WTC11 (cell line): ENCODE measurements at regions not wholly inside any gene's neighbourhood (a gene's known extent, or its start where the extent isn't known, plus 50 kb on each side); places are given as distances from the start of the nearest gene placed in this dataset.

Experiments
- ATAC-seq: fragments of 200-7000 bp; cut with Tn5 transposase; 2 replicates; pipeline ENCODE4 v1.10.0; 2021; ENCODE audit warnings: mild to moderate bottlenecking, moderate library complexity
- CTCF ChIA-PET: fragments of 300-600 bp; sonication (Branson Sonifier 250); formaldehyde crosslinking; loops from one replicate; lab custom pipeline; 2021; ENCODE audit warnings: antibody characterized with exemption; lab: Charles Lee
- POLR2A ChIA-PET: fragments of 350-600 bp; sonication (Branson Sonifier 250); formaldehyde crosslinking; loops from one replicate; lab custom pipeline; 2021; ENCODE audit warnings: antibody characterized with exemption; lab: Charles Lee
- DNase-seq: peaks from one replicate; pipeline ENCODE4 v3.0.0; 2021; ENCODE audit warnings: low spot score
- H3K27ac Mint-ChIP-seq: 2 replicates; pipeline ENCODE4 v1.8.0; 2021; ENCODE audit warnings: mixed read lengths
- H3K27me3 Mint-ChIP-seq: 2 replicates; pipeline ENCODE4 v1.8.0; 2021; ENCODE audit warnings: low read depth, mild to moderate bottlenecking, moderate library complexity, mixed read lengths
- H3K36me3 Mint-ChIP-seq: 2 replicates; pipeline ENCODE4 v1.8.0; 2021; ENCODE audit warnings: mixed read lengths
- H3K4me1 Mint-ChIP-seq: 2 replicates; pipeline ENCODE4 v1.8.0; 2022; ENCODE audit warnings: mixed read lengths
- H3K4me3 Mint-ChIP-seq: 2 replicates; pipeline ENCODE4 v1.8.0; 2021; ENCODE audit warnings: mild to moderate bottlenecking, moderate library complexity, mixed read lengths
- H3K9me3 Mint-ChIP-seq: 2 replicates; pipeline ENCODE4 v1.8.0; 2021; ENCODE audit warnings: mixed read lengths
- ARID4B ChIP-seq: sonication (generic); formaldehyde crosslinking; IDR thresholded peaks from 2 replicates; pipeline ENCODE4 v1.8.0; 2023; ENCODE audit warnings: missing genetic modification reagents, mild to moderate bottlenecking, borderline replicate concordance
- ELF4 ChIP-seq: sonication (generic); formaldehyde crosslinking; IDR thresholded peaks from 2 replicates; pipeline ENCODE4 v1.8.1; 2022; ENCODE audit warnings: low read depth, mild to moderate bottlenecking, moderate library complexity, missing genetic modification reagents
- HMGA2 ChIP-seq: fragments of 250-450 bp; sonication (Bioruptor Pico); IDR thresholded peaks from 2 replicates; pipeline ENCODE4 v1.4.0; 2021; ENCODE audit warnings: mild to moderate bottlenecking, moderate library complexity
- HMGXB4 ChIP-seq: sonication (generic); formaldehyde crosslinking; IDR thresholded peaks from 2 replicates; pipeline ENCODE4 v1.8.1; 2023; ENCODE audit warnings: mild to moderate bottlenecking, moderate library complexity, missing genetic modification reagents
- OVOL2 ChIP-seq: fragments of 250-450 bp; sonication (Bioruptor Pico); IDR thresholded peaks from 2 replicates; pipeline ENCODE4 v1.9.0; 2021; ENCODE audit warnings: mild to moderate bottlenecking, borderline replicate concordance
- SMAD4 ChIP-seq: sonication (generic); formaldehyde crosslinking; IDR thresholded peaks from 2 replicates; pipeline ENCODE4 v1.8.0; 2022; ENCODE audit warnings: mild to moderate bottlenecking, missing genetic modification reagents
- SP1 ChIP-seq: sonication (generic); formaldehyde crosslinking; conservative IDR thresholded peaks from 2 replicates; pipeline ENCODE4 v1.8.1; 2022; ENCODE audit warnings: missing genetic modification reagents
- STAT6 ChIP-seq: sonication (generic); formaldehyde crosslinking; conservative IDR thresholded peaks from 2 replicates; pipeline ENCODE4 v1.8.1; 2023; ENCODE audit warnings: mild to moderate bottlenecking, low read depth, missing genetic modification reagents, moderate library complexity
- TEAD1 ChIP-seq: sonication (generic); formaldehyde crosslinking; IDR thresholded peaks from 2 replicates; pipeline ENCODE4 v1.8.0; 2022; ENCODE audit warnings: mild to moderate bottlenecking, missing genetic modification reagents
- ZNF423 ChIP-seq: fragments of 250-450 bp; sonication (Bioruptor Pico); IDR thresholded peaks from 2 replicates; pipeline ENCODE4 v2.1.2; 2022; ENCODE audit warnings: mild to moderate bottlenecking, moderate library complexity
- ZNF532 ChIP-seq: fragments of 250-450 bp; sonication (Bioruptor Pico); IDR thresholded peaks from 2 replicates; pipeline ENCODE4 v1.9.0; 2021; ENCODE audit warnings: mild to moderate bottlenecking, borderline replicate concordance
- TF ChIP-seq, protein P1 (sequence below): sonication (generic); formaldehyde crosslinking; IDR thresholded peaks from 2 replicates; pipeline ENCODE4 v1.8.0; 2022; ENCODE audit warnings: mild to moderate bottlenecking, missing genetic modification reagents
- TF ChIP-seq, protein P2 (sequence below): sonication (generic); formaldehyde crosslinking; IDR thresholded peaks from 2 replicates; pipeline ENCODE4 v1.8.1; 2023; ENCODE audit warnings: mild to moderate bottlenecking, missing genetic modification reagents

GRCh38 chr2:134104754-134105153 is 149.1 kb upstream of the MGAT5 start:
- Mint-ChIP-seq H3K36me3 (peaks cover 1% of the 10 kb centered on the region), H3K4me3 (no peak overlapping the region)

More at GRCh38 chr2:134104754-134105153, 149.1 kb upstream of the MGAT5 start:
- CTCF ChIA-PET: no interaction called here
- no peak overlapping the region for H3K27ac Mint-ChIP-seq
- TF ChIP-seq SMAD4 (CRISPR knock-in tag): no peak
- TF ChIP-seq SP1 (CRISPR knock-in tag): no peak
- no peak for TF ChIP-seq ARID4B (CRISPR knock-in tag)
- TF ChIP-seq ZNF423 (CRISPR knock-in tag): no peak
- no peak for TF ChIP-seq STAT6 (CRISPR knock-in tag)
- TF ChIP-seq, protein P1, sequence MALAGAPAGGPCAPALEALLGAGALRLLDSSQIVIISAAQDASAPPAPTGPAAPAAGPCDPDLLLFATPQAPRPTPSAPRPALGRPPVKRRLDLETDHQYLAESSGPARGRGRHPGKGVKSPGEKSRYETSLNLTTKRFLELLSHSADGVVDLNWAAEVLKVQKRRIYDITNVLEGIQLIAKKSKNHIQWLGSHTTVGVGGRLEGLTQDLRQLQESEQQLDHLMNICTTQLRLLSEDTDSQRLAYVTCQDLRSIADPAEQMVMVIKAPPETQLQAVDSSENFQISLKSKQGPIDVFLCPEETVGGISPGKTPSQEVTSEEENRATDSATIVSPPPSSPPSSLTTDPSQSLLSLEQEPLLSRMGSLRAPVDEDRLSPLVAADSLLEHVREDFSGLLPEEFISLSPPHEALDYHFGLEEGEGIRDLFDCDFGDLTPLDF (CRISPR knock-in tag): no peak
- no peak for TF ChIP-seq OVOL2 (CRISPR knock-in tag)
- TF ChIP-seq ELF4 (CRISPR knock-in tag): no peak
- no peak for TF ChIP-seq TEAD1 (CRISPR knock-in tag)
- no peak for TF ChIP-seq HMGA2 (CRISPR knock-in tag)
- TF ChIP-seq HMGXB4 (CRISPR knock-in tag): no peak
- TF ChIP-seq, protein P2, sequence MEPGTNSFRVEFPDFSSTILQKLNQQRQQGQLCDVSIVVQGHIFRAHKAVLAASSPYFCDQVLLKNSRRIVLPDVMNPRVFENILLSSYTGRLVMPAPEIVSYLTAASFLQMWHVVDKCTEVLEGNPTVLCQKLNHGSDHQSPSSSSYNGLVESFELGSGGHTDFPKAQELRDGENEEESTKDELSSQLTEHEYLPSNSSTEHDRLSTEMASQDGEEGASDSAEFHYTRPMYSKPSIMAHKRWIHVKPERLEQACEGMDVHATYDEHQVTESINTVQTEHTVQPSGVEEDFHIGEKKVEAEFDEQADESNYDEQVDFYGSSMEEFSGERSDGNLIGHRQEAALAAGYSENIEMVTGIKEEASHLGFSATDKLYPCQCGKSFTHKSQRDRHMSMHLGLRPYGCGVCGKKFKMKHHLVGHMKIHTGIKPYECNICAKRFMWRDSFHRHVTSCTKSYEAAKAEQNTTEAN (CRISPR knock-in tag): no peak
- TF ChIP-seq ZNF532 (CRISPR knock-in tag): no peak
- TF ChIP-seq, all 79 proteins: peak for 0
- POLR2A ChIA-PET: no interaction called here
- DNase-seq (no peak), ATAC-seq (no peak)
- H3K27me3 Mint-ChIP-seq: peaks cover 7% of the 10 kb centered on the region; the same call in 1 of the 2 replicates
- peaks cover 6% of the 10 kb centered on the region; the same call in 1 of the 2 replicates for H3K4me1 Mint-ChIP-seq
- H3K9me3 Mint-ChIP-seq: peaks cover 9% of the 10 kb centered on the region
